Peyer's patch (tissue), 4 donors: ENCODE measurements at regions not wholly inside any gene's neighbourhood (a gene's known extent, or its start where the extent isn't known, plus 50 kb on each side); places are given as distances from the start of the nearest gene placed in this dataset.

Experiments
- POLR2A ChIP-seq, 2 donors: fragments of 450-650 bp; IDR thresholded peaks; one replicate each; pipeline ENCODE4 v1.5.1; 2017; ENCODE audit warnings: antibody characterized with exemption in 2 of 2, mild to moderate bottlenecking in 2 of 2, moderate library complexity in 2 of 2
- TF ChIP-seq, protein P1 (sequence below), 6 experiments: fragments of 450-650 bp in 4 of 6; fragments of 200-600 bp in 2 of 6; sonication (generic) in 1 of 6; IDR thresholded peaks; one replicate each; pipeline ENCODE4 v1.5.1; 2017 to 2019; ENCODE audit warnings: antibody characterized with exemption in 6 of 6, mild to moderate bottlenecking in 3 of 6, moderate library complexity in 1 of 6

GRCh38 chr6:25112322-25112773 lies 166.8 kb upstream of the CARMIL1 start:
- TF ChIP-seq, protein P1, sequence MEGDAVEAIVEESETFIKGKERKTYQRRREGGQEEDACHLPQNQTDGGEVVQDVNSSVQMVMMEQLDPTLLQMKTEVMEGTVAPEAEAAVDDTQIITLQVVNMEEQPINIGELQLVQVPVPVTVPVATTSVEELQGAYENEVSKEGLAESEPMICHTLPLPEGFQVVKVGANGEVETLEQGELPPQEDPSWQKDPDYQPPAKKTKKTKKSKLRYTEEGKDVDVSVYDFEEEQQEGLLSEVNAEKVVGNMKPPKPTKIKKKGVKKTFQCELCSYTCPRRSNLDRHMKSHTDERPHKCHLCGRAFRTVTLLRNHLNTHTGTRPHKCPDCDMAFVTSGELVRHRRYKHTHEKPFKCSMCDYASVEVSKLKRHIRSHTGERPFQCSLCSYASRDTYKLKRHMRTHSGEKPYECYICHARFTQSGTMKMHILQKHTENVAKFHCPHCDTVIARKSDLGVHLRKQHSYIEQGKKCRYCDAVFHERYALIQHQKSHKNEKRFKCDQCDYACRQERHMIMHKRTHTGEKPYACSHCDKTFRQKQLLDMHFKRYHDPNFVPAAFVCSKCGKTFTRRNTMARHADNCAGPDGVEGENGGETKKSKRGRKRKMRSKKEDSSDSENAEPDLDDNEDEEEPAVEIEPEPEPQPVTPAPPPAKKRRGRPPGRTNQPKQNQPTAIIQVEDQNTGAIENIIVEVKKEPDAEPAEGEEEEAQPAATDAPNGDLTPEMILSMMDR (IDR thresholded peaks at IDR 0.05): no peak
- TF ChIP-seq POLR2A (IDR thresholded peaks at IDR 0.05): no peak
